ENCODE measurements at regions not wholly inside any gene's neighbourhood (a gene's known extent, or its start where the extent isn't known, plus 50 kb on each side); places are given as distances from the start of the nearest gene placed in this dataset.

DNA sequence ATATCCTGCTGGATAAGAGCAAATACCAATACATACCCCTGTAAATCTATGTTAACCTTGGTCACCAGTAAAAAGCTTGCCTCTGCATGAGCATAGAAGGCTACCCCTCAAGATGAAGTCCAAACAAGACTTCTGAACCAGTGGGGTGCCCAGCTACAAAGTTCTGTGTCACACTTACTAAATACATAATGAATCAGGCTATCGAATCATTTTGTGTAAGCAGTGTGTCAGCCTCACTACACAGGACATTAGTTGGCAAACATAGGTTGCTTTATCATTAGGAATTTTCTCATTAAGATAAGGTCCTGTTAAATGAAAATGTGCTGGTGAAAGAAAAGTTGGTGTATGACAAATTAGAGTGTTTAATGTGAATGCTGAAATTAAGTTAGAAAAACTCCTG is 452.0 kb downstream of the MFSD1 start (continued):
- TF ChIP-seq, protein P1, sequence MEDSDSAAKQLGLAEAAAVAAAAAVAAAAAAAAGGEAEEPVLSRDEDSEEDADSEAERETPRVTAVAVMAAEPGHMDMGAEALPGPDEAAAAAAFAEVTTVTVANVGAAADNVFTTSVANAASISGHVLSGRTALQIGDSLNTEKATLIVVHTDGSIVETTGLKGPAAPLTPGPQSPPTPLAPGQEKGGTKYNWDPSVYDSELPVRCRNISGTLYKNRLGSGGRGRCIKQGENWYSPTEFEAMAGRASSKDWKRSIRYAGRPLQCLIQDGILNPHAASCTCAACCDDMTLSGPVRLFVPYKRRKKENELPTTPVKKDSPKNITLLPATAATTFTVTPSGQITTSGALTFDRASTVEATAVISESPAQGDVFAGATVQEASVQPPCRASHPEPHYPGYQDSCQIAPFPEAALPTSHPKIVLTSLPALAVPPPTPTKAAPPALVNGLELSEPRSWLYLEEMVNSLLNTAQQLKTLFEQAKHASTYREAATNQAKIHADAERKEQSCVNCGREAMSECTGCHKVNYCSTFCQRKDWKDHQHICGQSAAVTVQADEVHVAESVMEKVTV (CRISPR knock-in tag; IDR thresholded peaks at IDR 0.05): no peak
- TF ChIP-seq FOXJ3 (CRISPR knock-in tag; IDR thresholded peaks at IDR 0.05): no peak
- TF ChIP-seq FOXK1 (CRISPR knock-in tag; IDR thresholded peaks at IDR 0.05; ENCODE audit: borderline replicate concordance): no peak
- no peak for TF ChIP-seq POLR2A (conservative IDR thresholded peaks at IDR 0.05)
- TF ChIP-seq HMG20A (CRISPR knock-in tag; conservative IDR thresholded peaks at IDR 0.05): no peak
- TF ChIP-seq ZNF764 (CRISPR knock-in tag; IDR thresholded peaks at IDR 0.05; ENCODE audit: low read depth): no peak
- TF ChIP-seq FUS (optimal IDR thresholded peaks at IDR 0.05; ENCODE audit: low read depth, low read length): no peak
- TF ChIP-seq ZNF717 (CRISPR knock-in tag; IDR thresholded peaks at IDR 0.05): no peak
- no peak for TF ChIP-seq RAD51 (IDR thresholded peaks at IDR 0.05; ENCODE audit: borderline replicate concordance, low read depth)
- TF ChIP-seq ZNF695 (CRISPR knock-in tag; IDR thresholded peaks at IDR 0.05): no peak
- no peak for TF ChIP-seq NELFE (IDR thresholded peaks at IDR 0.05; ENCODE audit: insufficient read depth, insufficient read length)
- no peak for TF ChIP-seq SETDB1 (IDR thresholded peaks at IDR 0.05; ENCODE audit: low read length)

- no peak overlapping the region for H2AFZ ChIP-seq (ENCODE audit: low read depth, low read length)
- no peak for TF ChIP-seq ZC3H8 (IDR thresholded peaks at IDR 0.05)
- TF ChIP-seq KAT2B (IDR thresholded peaks at IDR 0.05; ENCODE audit: low read depth, low read length): no peak
- TF ChIP-seq MYBL2 (IDR thresholded peaks at IDR 0.05; ENCODE audit: low read depth): no peak
- TF ChIP-seq MYBL2 (CRISPR knock-in tag; IDR thresholded peaks at IDR 0.05; ENCODE audit: borderline replicate concordance): no peak
- no peaks in the 10 kb centered on the region for H3K27me3 ChIP-seq (ENCODE audit: control insufficient read depth in 2 of 2, insufficient read depth in 2 of 2, low read length in 2 of 2)
- no peak overlapping the region for H3K4me3 ChIP-seq
- H3K27ac ChIP-seq (ENCODE audit: extremely low read depth, low read depth, low read length): no peak overlapping the region
- no peak overlapping the region for H3K9ac ChIP-seq (ENCODE audit: insufficient read depth in 1 of 2, low read depth in 2 of 2, low read length in 2 of 2)
- no TSS peak for BruUV-seq (replicated peaks)
- ATAC-seq (no peak), DNase-seq (ENCODE audit: extremely low read depth in 1 of 4, low spot score in 3 of 4) (no peak), FAIRE-seq (no peak)
- in situ Hi-C loops (cut with MboI) (loop anchor here (5.0 kb wide), 1 partner anchor 411 kb away; no protein-coding TSS in a partner anchor), intact Hi-C loops (cut with micrococcal nuclease) (no loop called here)
- H4K20me1 ChIP-seq (replicated peaks; ENCODE audit: control insufficient read depth, insufficient read depth, low read length): no peaks in the 10 kb centered on the region
- ChIA-PET POLR2A (no interaction called here), CTCF (ENCODE audit: low intra/inter-chr PET ratio) (no interaction called here)
- WGBS (ENCODE audit: insufficient coverage, low coverage, missing lambda C conversion rate): 1% methylated on average over 4 of the region's 4 CpGs
- H3K4me2 ChIP-seq (ENCODE audit: insufficient read depth, low read length): no peak overlapping the region
- no peaks in the 10 kb centered on the region for H3K4me1 ChIP-seq (replicated peaks in 1 of 2; ENCODE audit: control insufficient read depth in 2 of 2, insufficient read depth in 2 of 2, low read length in 2 of 2)
- H3K79me2 ChIP-seq (ENCODE audit: control insufficient read depth, insufficient read depth, low read length): no peaks in the 10 kb centered on the region
- no peaks in the 10 kb centered on the region for H3K36me3 ChIP-seq (ENCODE audit: control insufficient read depth, insufficient read depth, low read length)
- H3K9me1 ChIP-seq (ENCODE audit: control insufficient read depth, insufficient read depth, low read length): no peaks in the 10 kb centered on the region
- H3K9me3 ChIP-seq (replicated peaks; ENCODE audit: control insufficient read depth, insufficient read depth, low read depth, low read length): no peaks in the 10 kb centered on the region
These were observed 456.1 kb downstream of the MFSD1 start for GRCh38 chr3:159257954-159258353.
